ENCODE measurements at regions not wholly inside any gene's neighbourhood (a gene's known extent, or its start where the extent isn't known, plus 50 kb on each side); places are given as distances from the start of the nearest gene placed in this dataset.

- Histone ChIP-seq H3K36me3 (ENCODE audit: control insufficient read depth, insufficient read depth, low read length) (no peaks in the 10 kb centered on the region), H4K91ac (ENCODE audit: insufficient read depth, low read depth, low read length) (no peak overlapping the region), H3K4me3 (ENCODE audit: insufficient read depth, low read depth, low read length) (no peak overlapping the region), H3K9ac (ENCODE audit: low read depth, low read length) (no peak overlapping the region), H4K20me1 (ENCODE audit: insufficient read depth, low read length) (no peaks in the 10 kb centered on the region), H2BK5ac (ENCODE audit: low read depth, low read length, poor library complexity, severe bottlenecking) (no peak overlapping the region), H3K4ac (ENCODE audit: low read depth, low read length) (no peak overlapping the region), H4K8ac (ENCODE audit: low read depth in 2 of 2, low read length in 2 of 2) (no peak overlapping the region), H3K9me3 (ENCODE audit: control insufficient read depth, insufficient read depth, low read length) (no peaks in the 10 kb centered on the region), H2AFZ (replicated peaks; ENCODE audit: low read length, poor library complexity) (no peak overlapping the region), H3K23ac (ENCODE audit: low read depth, low read length) (no peak overlapping the region), H3K14ac (replicated peaks; ENCODE audit: low read depth, low read length) (no peak overlapping the region), H2BK20ac (ENCODE audit: low read depth, low read length) (no peak overlapping the region), H3K18ac (ENCODE audit: low read depth, low read length) (no peak overlapping the region), H2BK15ac (ENCODE audit: low read depth, low read length) (no peak overlapping the region), H3K56ac (ENCODE audit: extremely low read depth, insufficient read depth, low read length) (no peak overlapping the region), H3K27ac (ENCODE audit: insufficient read depth, low read length) (no peak overlapping the region), H2AK5ac (ENCODE audit: low read depth, low read length) (no peak overlapping the region), H3K27me3 (ENCODE audit: control insufficient read depth, insufficient read depth, low read length) (peaks cover 62% of the 10 kb centered on the region), H2BK120ac (ENCODE audit: low read depth, low read length) (no peak overlapping the region), H3K9me1 (ENCODE audit: insufficient read depth, low read length) (no peaks in the 10 kb centered on the region), H3K4me2 (ENCODE audit: low read depth, low read length) (no peak overlapping the region), H3K79me1 (ENCODE audit: low read depth in 1 of 2, low read length in 2 of 2) (no peaks in the 10 kb centered on the region), H3K4me1 (ENCODE audit: control insufficient read depth, insufficient read depth, low read length) (no peaks in the 10 kb centered on the region), H4K5ac (ENCODE audit: low read depth, low read length) (no peak overlapping the region), H2AK9ac (replicated peaks; ENCODE audit: low read depth, low read length, poor library complexity) (no peak overlapping the region)
- BruUV-seq (replicated peaks) = no TSS peak
- 73% methylated on average over 4 of the region's 5 CpGs; no CpG with 5 or more reads in 1 of the 2 experiments for WGBS, 2 experiments (ENCODE audit: extremely low coverage in 2 of 2, insufficient read length in 1 of 2)
- dilution Hi-C loops (cut with HindIII; ENCODE audit: low sequenced_read_pairs, unreplicated experiment) = no loop called here
- DNase-seq (no peak), ATAC-seq (ENCODE audit: low read depth) (no peak)
- POLR2A ChIA-PET (ENCODE audit: unreplicated experiment) = no interaction called here
- TF ChIP-seq CEBPB (IDR thresholded peaks at IDR 0.05; ENCODE audit: low read depth, low read length) = no peak
- no peak for TF ChIP-seq RFX5 (IDR thresholded peaks at IDR 0.05; ENCODE audit: low read depth, low read length)
- no peak for TF ChIP-seq NFE2L2 (IDR thresholded peaks at IDR 0.05; ENCODE audit: low read depth, low read length)
- no peak for TF ChIP-seq SMC3 (IDR thresholded peaks at IDR 0.05; ENCODE audit: low read depth, low read length)
- TF ChIP-seq POLR2A (IDR thresholded peaks at IDR 0.05; ENCODE audit: low read depth, low read length) = no peak
- TF ChIP-seq CHD1 (IDR thresholded peaks at IDR 0.05; ENCODE audit: low read depth, low read length) = no peak
- TF ChIP-seq, protein P1, sequence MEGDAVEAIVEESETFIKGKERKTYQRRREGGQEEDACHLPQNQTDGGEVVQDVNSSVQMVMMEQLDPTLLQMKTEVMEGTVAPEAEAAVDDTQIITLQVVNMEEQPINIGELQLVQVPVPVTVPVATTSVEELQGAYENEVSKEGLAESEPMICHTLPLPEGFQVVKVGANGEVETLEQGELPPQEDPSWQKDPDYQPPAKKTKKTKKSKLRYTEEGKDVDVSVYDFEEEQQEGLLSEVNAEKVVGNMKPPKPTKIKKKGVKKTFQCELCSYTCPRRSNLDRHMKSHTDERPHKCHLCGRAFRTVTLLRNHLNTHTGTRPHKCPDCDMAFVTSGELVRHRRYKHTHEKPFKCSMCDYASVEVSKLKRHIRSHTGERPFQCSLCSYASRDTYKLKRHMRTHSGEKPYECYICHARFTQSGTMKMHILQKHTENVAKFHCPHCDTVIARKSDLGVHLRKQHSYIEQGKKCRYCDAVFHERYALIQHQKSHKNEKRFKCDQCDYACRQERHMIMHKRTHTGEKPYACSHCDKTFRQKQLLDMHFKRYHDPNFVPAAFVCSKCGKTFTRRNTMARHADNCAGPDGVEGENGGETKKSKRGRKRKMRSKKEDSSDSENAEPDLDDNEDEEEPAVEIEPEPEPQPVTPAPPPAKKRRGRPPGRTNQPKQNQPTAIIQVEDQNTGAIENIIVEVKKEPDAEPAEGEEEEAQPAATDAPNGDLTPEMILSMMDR (conservative IDR thresholded peaks at IDR 0.05; ENCODE audit: low read depth, low read length) = no peak
- TF ChIP-seq MAFK (IDR thresholded peaks at IDR 0.05; ENCODE audit: low read depth, low read length) = no peak
- TF ChIP-seq, protein P2, sequence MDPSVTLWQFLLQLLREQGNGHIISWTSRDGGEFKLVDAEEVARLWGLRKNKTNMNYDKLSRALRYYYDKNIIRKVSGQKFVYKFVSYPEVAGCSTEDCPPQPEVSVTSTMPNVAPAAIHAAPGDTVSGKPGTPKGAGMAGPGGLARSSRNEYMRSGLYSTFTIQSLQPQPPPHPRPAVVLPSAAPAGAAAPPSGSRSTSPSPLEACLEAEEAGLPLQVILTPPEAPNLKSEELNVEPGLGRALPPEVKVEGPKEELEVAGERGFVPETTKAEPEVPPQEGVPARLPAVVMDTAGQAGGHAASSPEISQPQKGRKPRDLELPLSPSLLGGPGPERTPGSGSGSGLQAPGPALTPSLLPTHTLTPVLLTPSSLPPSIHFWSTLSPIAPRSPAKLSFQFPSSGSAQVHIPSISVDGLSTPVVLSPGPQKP (IDR thresholded peaks at IDR 0.05; ENCODE audit: borderline replicate concordance, low read depth, low read length) = no peak
- no peak for TF ChIP-seq BHLHE40 (IDR thresholded peaks at IDR 0.05; ENCODE audit: low read depth, low read length)
- TF ChIP-seq RAD21 (IDR thresholded peaks at IDR 0.05; ENCODE audit: low read length) = no peak
- TF ChIP-seq MAZ (IDR thresholded peaks at IDR 0.05; ENCODE audit: borderline replicate concordance, low read depth, low read length) = no peak
- TF ChIP-seq MXI1 (IDR thresholded peaks at IDR 0.05; ENCODE audit: borderline replicate concordance, low read depth, low read length) = no peak
- no peak for TF ChIP-seq USF2 (IDR thresholded peaks at IDR 0.05; ENCODE audit: low read depth, low read length)
- TF ChIP-seq FOS (IDR thresholded peaks at IDR 0.05; ENCODE audit: low read depth, low read length) = no peak
- TF ChIP-seq RCOR1 (IDR thresholded peaks at IDR 0.05; ENCODE audit: insufficient replicate concordance, low read length) = no peak
- in situ Hi-C loops (cut with MboI; ENCODE audit: low sequenced_read_pairs) = no loop called here
- CTCF ChIA-PET = no interaction called here
- intact Hi-C loops (cut with micrococcal nuclease) = no loop called here
These were observed 76.6 kb downstream of the NCR2 start for GRCh38 chr6:41411961-41412360.

All from IMR-90 (cell line).